Stimulated activated naive B cell treated with anti-CD40 and anti-IgM and Interleukin-4, amounts not matched to agents 10 μg/mL and 1 μg/mL and 100 μg/mL, for 72 hours (primary cell): ENCODE measurements at regions not wholly inside any gene's neighbourhood (a gene's known extent, or its start where the extent isn't known, plus 50 kb on each side); places are given as distances from the start of the nearest gene placed in this dataset.

Experiments used
- ATAC-seq, 2 donors: fragments of 150-1000 bp; cut with Tn5 transposase; replicated peaks; 2 replicates each; pipeline ENCODE4 v1.10.0; 2021; ENCODE audit warnings: moderate library complexity in 1 of 2
- DNase-seq: peaks from one replicate; pipeline ENCODE4 v3.0.0; 2021
- H3K27ac Mint-ChIP-seq: one replicate; pipeline ENCODE4 v1.8.0; 2022; ENCODE audit warnings: mild to moderate bottlenecking, mixed read lengths
- H3K27me3 Mint-ChIP-seq, 2 donors: one replicate each; pipeline ENCODE4 v1.8.0; 2022; ENCODE audit warnings: mixed read lengths in 2 of 2
- H3K36me3 Mint-ChIP-seq, 2 donors: one replicate each; pipeline ENCODE4 v1.8.0; 2022; ENCODE audit warnings: mixed read lengths in 2 of 2, mild to moderate bottlenecking in 1 of 2
- H3K4me1 Mint-ChIP-seq, 2 donors: one replicate each; pipeline ENCODE4 v1.8.0; 2022; ENCODE audit warnings: mixed read lengths in 2 of 2, mild to moderate bottlenecking in 1 of 2
- H3K4me3 Mint-ChIP-seq, 2 donors: one replicate each; pipeline ENCODE4 v1.8.0; 2022; ENCODE audit warnings: mild to moderate bottlenecking in 2 of 2, mixed read lengths in 2 of 2, moderate library complexity in 1 of 2
- H3K9me3 Mint-ChIP-seq, 2 donors: one replicate each; pipeline ENCODE4 v1.8.0; 2022; ENCODE audit warnings: mixed read lengths in 2 of 2, mild to moderate bottlenecking in 1 of 2

- peaks cover 19 to 22% of the 10 kb centered on the region in 2 donors for H3K27me3 Mint-ChIP-seq
- ATAC-seq (no peak), DNase-seq (no peak)
- H3K4me3 Mint-ChIP-seq: no peak overlapping the region
- H3K4me1 Mint-ChIP-seq: no peaks in the 10 kb centered on the region
- no peaks in the 10 kb centered on the region for H3K36me3 Mint-ChIP-seq
- no peak overlapping the region for H3K27ac Mint-ChIP-seq
- H3K9me3 Mint-ChIP-seq: no peaks in the 10 kb centered on the region
These were observed 100.1 kb downstream of the TMEM100 start for GRCh38 chr17:55622547-55622946.

- no peak overlapping the region for H3K4me3 Mint-ChIP-seq
- no peaks in the 10 kb centered on the region for H3K36me3 Mint-ChIP-seq
- DNase-seq (no peak), ATAC-seq (no peak)
- no peaks in the 10 kb centered on the region for H3K4me1 Mint-ChIP-seq
- H3K9me3 Mint-ChIP-seq: no peaks in the 10 kb centered on the region
- peaks cover 19% of the 10 kb centered on the region in 2 donors for H3K27me3 Mint-ChIP-seq
- H3K27ac Mint-ChIP-seq: no peak overlapping the region
These were observed 101.7 kb downstream of the TMEM100 start for GRCh38 chr17:55620945-55621344.

GRCh38 chr17:55620023-55620422 is 102.6 kb downstream of the TMEM100 start:
- H3K4me1 Mint-ChIP-seq: no peaks in the 10 kb centered on the region
- H3K4me3 Mint-ChIP-seq: no peak overlapping the region
- ATAC-seq (no peak), DNase-seq (no peak)
- H3K27ac Mint-ChIP-seq: no peak overlapping the region
- H3K36me3 Mint-ChIP-seq: no peaks in the 10 kb centered on the region
- no peaks in the 10 kb centered on the region for H3K9me3 Mint-ChIP-seq
- peaks cover 18 to 19% of the 10 kb centered on the region in 2 donors for H3K27me3 Mint-ChIP-seq

- Mint-ChIP-seq H3K4me1 (no peaks in the 10 kb centered on the region), H3K36me3 (no peaks in the 10 kb centered on the region), H3K9me3 (no peaks in the 10 kb centered on the region), H3K27me3 (peaks cover 10 to 11% of the 10 kb centered on the region in 2 donors), H3K4me3 (no peak overlapping the region), H3K27ac (no peak overlapping the region)
- DNase-seq (no peak), ATAC-seq (no peak)
These were observed 105.2 kb downstream of the TMEM100 start for GRCh38 chr17:55617441-55617840.

GRCh38 chr17:55614061-55614460 is 102.8 kb upstream of the SMIM36 start:
- H3K36me3 Mint-ChIP-seq: no peaks in the 10 kb centered on the region
- H3K9me3 Mint-ChIP-seq: no peaks in the 10 kb centered on the region
- no peak for ATAC-seq
- no peak overlapping the region for H3K4me3 Mint-ChIP-seq
- H3K27me3 Mint-ChIP-seq: peaks cover 9 to 10% of the 10 kb centered on the region in 2 donors
- DNase-seq: no peak
- no peak overlapping the region for H3K27ac Mint-ChIP-seq
- H3K4me1 Mint-ChIP-seq: no peaks in the 10 kb centered on the region

- H3K27ac Mint-ChIP-seq: no peak overlapping the region
- no peak for DNase-seq
- no peaks in the 10 kb centered on the region for H3K36me3 Mint-ChIP-seq
These were observed 101.5 kb upstream of the SMIM36 start for GRCh38 chr17:55612691-55613141.

GRCh38 chr17:55607731-55608341 is 96.6 kb upstream of the SMIM36 start:
- no peaks in the 10 kb centered on the region for H3K9me3 Mint-ChIP-seq
- H3K36me3 Mint-ChIP-seq: no peaks in the 10 kb centered on the region
- no peaks in the 10 kb centered on the region for H3K4me1 Mint-ChIP-seq
- no peak overlapping the region for H3K27ac Mint-ChIP-seq
- ATAC-seq (no peak), DNase-seq (no peak)
- H3K4me3 Mint-ChIP-seq: no peak overlapping the region
- peaks cover 0 to 18% of the 10 kb centered on the region in 2 donors for H3K27me3 Mint-ChIP-seq

More at GRCh38 chr17:55612691-55613141, 101.5 kb upstream of the SMIM36 start:
- H3K4me1 Mint-ChIP-seq: no peaks in the 10 kb centered on the region
- peaks cover 0 to under 1% of the 10 kb centered on the region in 2 donors for H3K27me3 Mint-ChIP-seq
- no peaks in the 10 kb centered on the region for H3K9me3 Mint-ChIP-seq
- ATAC-seq: no peak
- H3K4me3 Mint-ChIP-seq: no peak overlapping the region

- Mint-ChIP-seq H3K27ac (no peak overlapping the region), H3K4me1 (no peaks in the 10 kb centered on the region), H3K9me3 (no peaks in the 10 kb centered on the region), H3K4me3 (no peak overlapping the region), H3K27me3 (peaks cover 11 to 22% of the 10 kb centered on the region in 2 donors), H3K36me3 (no peaks in the 10 kb centered on the region)
- ATAC-seq: no peak
- no peak for DNase-seq
These were observed 95.2 kb upstream of the SMIM36 start for GRCh38 chr17:55606488-55606815.

GRCh38 chr17:55605705-55606487 is 94.6 kb upstream of the SMIM36 start:
- H3K27ac Mint-ChIP-seq: no peak overlapping the region

GRCh38 chr17:55601874-55602364 is 90.7 kb upstream of the SMIM36 start:
- peaks cover 11 to 17% of the 10 kb centered on the region in 2 donors for H3K27me3 Mint-ChIP-seq
- H3K27ac Mint-ChIP-seq: no peak overlapping the region
- H3K4me3 Mint-ChIP-seq: no peak overlapping the region
- DNase-seq (peak; percentile 6), ATAC-seq (peak in 1 of 2 donors; percentile 50)
- peaks cover 16 to 22% of the 10 kb centered on the region in 2 donors for H3K9me3 Mint-ChIP-seq
- H3K36me3 Mint-ChIP-seq: peaks cover 4% of the 10 kb centered on the region in 2 donors
- H3K4me1 Mint-ChIP-seq: no peaks in the 10 kb centered on the region

More at GRCh38 chr17:55605705-55606487, 94.6 kb upstream of the SMIM36 start:
- H3K36me3 Mint-ChIP-seq: no peaks in the 10 kb centered on the region
- no peak overlapping the region for H3K4me3 Mint-ChIP-seq
- H3K9me3 Mint-ChIP-seq: peaks cover 0 to 2% of the 10 kb centered on the region in 2 donors
- DNase-seq: no peak
- H3K27me3 Mint-ChIP-seq: peaks cover 11 to 22% of the 10 kb centered on the region in 2 donors
- H3K4me1 Mint-ChIP-seq: no peaks in the 10 kb centered on the region
- no peak for ATAC-seq

- ATAC-seq: no peak
- H3K27ac Mint-ChIP-seq: no peak overlapping the region
- H3K4me1 Mint-ChIP-seq: no peaks in the 10 kb centered on the region
- H3K36me3 Mint-ChIP-seq: peaks cover 4% of the 10 kb centered on the region in 2 donors
- no peak for DNase-seq
- no peak overlapping the region for H3K4me3 Mint-ChIP-seq
- H3K9me3 Mint-ChIP-seq: peaks cover 23 to 29% of the 10 kb centered on the region in 2 donors
- H3K27me3 Mint-ChIP-seq: peaks cover 4 to 18% of the 10 kb centered on the region in 2 donors
These were observed 87.2 kb upstream of the SMIM36 start for GRCh38 chr17:55598495-55598894.

GRCh38 chr17:55588446-55589242 is 77.4 kb upstream of the SMIM36 start:
- no peak for DNase-seq

GRCh38 chr17:55587608-55588139 is 76.4 kb upstream of the SMIM36 start:
- no peaks in the 10 kb centered on the region for H3K4me1 Mint-ChIP-seq
- peaks cover 0 to 14% of the 10 kb centered on the region in 2 donors for H3K27me3 Mint-ChIP-seq
- ATAC-seq (no peak), DNase-seq (no peak)
- no peak overlapping the region for H3K4me3 Mint-ChIP-seq
- peaks cover 0 to 6% of the 10 kb centered on the region in 2 donors for H3K9me3 Mint-ChIP-seq
- no peaks in the 10 kb centered on the region for H3K36me3 Mint-ChIP-seq
- H3K27ac Mint-ChIP-seq: no peak overlapping the region

More at GRCh38 chr17:55588446-55589242, 77.4 kb upstream of the SMIM36 start:
- Mint-ChIP-seq H3K36me3 (no peaks in the 10 kb centered on the region), H3K9me3 (peaks cover 0 to 6% of the 10 kb centered on the region in 2 donors), H3K27me3 (peaks cover 0 to 14% of the 10 kb centered on the region in 2 donors), H3K4me1 (no peaks in the 10 kb centered on the region), H3K4me3 (no peak overlapping the region), H3K27ac (no peak overlapping the region)
- no peak for ATAC-seq

- peaks cover 0 to 3% of the 10 kb centered on the region in 2 donors for H3K4me1 Mint-ChIP-seq
These were observed 74.4 kb upstream of the SMIM36 start for GRCh38 chr17:55585629-55586028.

More at GRCh38 chr17:55585629-55586028, 74.4 kb upstream of the SMIM36 start:
- Mint-ChIP-seq H3K36me3 (no peaks in the 10 kb centered on the region), H3K27ac (no peak overlapping the region), H3K27me3 (peaks cover 0 to 6% of the 10 kb centered on the region in 2 donors), H3K4me3 (no peak overlapping the region), H3K9me3 (no peaks in the 10 kb centered on the region)
- no peak for ATAC-seq
- no peak for DNase-seq
